Mammary epithelial cell (primary cell): ENCODE measurements at regions not wholly inside any gene's neighbourhood (a gene's known extent, or its start where the extent isn't known, plus 50 kb on each side); places are given as distances from the start of the nearest gene placed in this dataset.

Source experiments
- CTCF ChIP-seq, 2 donors: IDR thresholded peaks in 1 of 2; conservative IDR thresholded peaks in 1 of 2; 2 replicates each; pipeline ENCODE4 v1.5.1; 2011 to 2012; ENCODE audit warnings: inconsistent platforms in 2 of 2, low read length in 2 of 2, mild to moderate bottlenecking in 2 of 2, control low read depth in 1 of 2, low read depth in 1 of 2; ENCODE audit not compliant: insufficient read depth in 1 of 2; ENCODE audit errors: extremely low read depth in 1 of 2
- EZH2 ChIP-seq: IDR thresholded peaks from 2 replicates; pipeline ENCODE4 v1.6.1; 2012; ENCODE audit warnings: low read length, inconsistent platforms, borderline replicate concordance

- TF ChIP-seq CTCF (conservative IDR thresholded peaks at IDR 0.05 in 1 of 2, IDR thresholded peaks at IDR 0.05 in 1 of 2; ENCODE audit: extremely low read depth in 1 of 2, insufficient read depth in 1 of 2, low read depth in 1 of 2, low read length in 2 of 2) (no peak), EZH2 (no peak)
Measured at GRCh38 chr13:90197722-90198121, 1149.8 kb upstream of the MIR17HG start.
